NCI-H1694 treated with DMSO at 0.1 percent for 48 hours (cell line): ENCODE measurements at regions not wholly inside any gene's neighbourhood (a gene's known extent, or its start where the extent isn't known, plus 50 kb on each side); places are given as distances from the start of the nearest gene placed in this dataset.

Experiments used
- DNase-seq: peaks from one replicate; lab custom pipeline; 2025; lab: John Stamatoyannopoulos, UW

GRCh38 chr3:139870000-139870675, 64.8 kb upstream of the CLSTN2 start:
- DNase-seq, result no peak

GRCh38 chr3:139868773-139869172, 66.2 kb upstream of the CLSTN2 start:
- no peak for DNase-seq

- DNase-seq, result no peak
These were observed 86.3 kb upstream of the CLSTN2 start for GRCh38 chr3:139848660-139849059.

- no peak for DNase-seq
These were observed 88.3 kb upstream of the CLSTN2 start for GRCh38 chr3:139846729-139847128.

GRCh38 chr3:139839659-139840058, 95.3 kb upstream of the CLSTN2 start:
- no peak for DNase-seq

GRCh38 chr3:139839014-139839413, 96.0 kb upstream of the CLSTN2 start:
- DNase-seq, result no peak

GRCh38 chr3:139838269-139838957, 96.6 kb upstream of the CLSTN2 start:
- DNase-seq, result no peak

- peak; percentile 16 for DNase-seq
These were observed 98.1 kb upstream of the CLSTN2 start for GRCh38 chr3:139836698-139837464.

- DNase-seq, result peak; percentile 51
These were observed 98.9 kb upstream of the CLSTN2 start for GRCh38 chr3:139835830-139836683.

- no peak for DNase-seq
These were observed 102.0 kb upstream of the CLSTN2 start for GRCh38 chr3:139832998-139833397.

- DNase-seq, result peak; percentile 76
These were observed 104.2 kb upstream of the CLSTN2 start for GRCh38 chr3:139830817-139831216.

GRCh38 chr3:139827833-139828232, 107.2 kb upstream of the CLSTN2 start:
- DNase-seq, result no peak

- no peak for DNase-seq
These were observed 110.1 kb upstream of the CLSTN2 start for GRCh38 chr3:139824864-139825263.

- no peak for DNase-seq
These were observed 120.3 kb upstream of the CLSTN2 start for GRCh38 chr3:139814646-139815045.

- DNase-seq, result no peak
These were observed 123.7 kb upstream of the CLSTN2 start for GRCh38 chr3:139811331-139811730.

- DNase-seq, result no peak
These were observed 126.8 kb upstream of the CLSTN2 start for GRCh38 chr3:139808201-139808600.

- no peak for DNase-seq
These were observed 125.5 kb upstream of the NMNAT3 start for GRCh38 chr3:139803294-139803693.

- no peak for DNase-seq
These were observed 120.1 kb upstream of the NMNAT3 start for GRCh38 chr3:139797724-139798343.

- DNase-seq, result no peak
These were observed 116.9 kb upstream of the NMNAT3 start for GRCh38 chr3:139794469-139795265.

- no peak for DNase-seq
These were observed 115.6 kb upstream of the NMNAT3 start for GRCh38 chr3:139793408-139793807.

GRCh38 chr3:139780593-139780992, 102.8 kb upstream of the NMNAT3 start:
- no peak for DNase-seq
